ENCODE measurements at regions not wholly inside any gene's neighbourhood (a gene's known extent, or its start where the extent isn't known, plus 50 kb on each side); places are given as distances from the start of the nearest gene placed in this dataset.

DNA sequence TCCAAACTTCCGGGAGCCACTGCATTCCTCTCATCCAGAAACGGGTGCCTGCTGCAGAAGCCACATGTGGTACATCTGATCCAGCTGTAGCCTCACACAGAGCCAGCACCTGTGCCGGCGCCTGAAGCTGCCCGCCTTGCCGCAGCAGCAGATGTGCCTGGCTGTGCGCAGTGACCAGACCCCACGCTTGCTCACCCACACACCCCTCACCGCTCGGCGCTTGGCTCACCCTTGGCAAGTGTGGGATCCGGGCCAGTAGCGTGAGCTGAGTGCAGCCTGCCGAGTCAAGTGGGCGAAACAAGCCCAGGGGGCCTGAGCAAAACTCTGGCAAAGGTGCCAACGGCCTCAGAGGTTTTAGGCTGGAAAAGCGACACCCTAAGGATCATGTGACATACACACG, 220.1 kb upstream of the TMEFF2 start:
- TF ChIP-seq EZH2phosphoT487 (IDR thresholded peaks at IDR 0.05; ENCODE audit: borderline replicate concordance): no peak
- TF ChIP-seq, protein P1, sequence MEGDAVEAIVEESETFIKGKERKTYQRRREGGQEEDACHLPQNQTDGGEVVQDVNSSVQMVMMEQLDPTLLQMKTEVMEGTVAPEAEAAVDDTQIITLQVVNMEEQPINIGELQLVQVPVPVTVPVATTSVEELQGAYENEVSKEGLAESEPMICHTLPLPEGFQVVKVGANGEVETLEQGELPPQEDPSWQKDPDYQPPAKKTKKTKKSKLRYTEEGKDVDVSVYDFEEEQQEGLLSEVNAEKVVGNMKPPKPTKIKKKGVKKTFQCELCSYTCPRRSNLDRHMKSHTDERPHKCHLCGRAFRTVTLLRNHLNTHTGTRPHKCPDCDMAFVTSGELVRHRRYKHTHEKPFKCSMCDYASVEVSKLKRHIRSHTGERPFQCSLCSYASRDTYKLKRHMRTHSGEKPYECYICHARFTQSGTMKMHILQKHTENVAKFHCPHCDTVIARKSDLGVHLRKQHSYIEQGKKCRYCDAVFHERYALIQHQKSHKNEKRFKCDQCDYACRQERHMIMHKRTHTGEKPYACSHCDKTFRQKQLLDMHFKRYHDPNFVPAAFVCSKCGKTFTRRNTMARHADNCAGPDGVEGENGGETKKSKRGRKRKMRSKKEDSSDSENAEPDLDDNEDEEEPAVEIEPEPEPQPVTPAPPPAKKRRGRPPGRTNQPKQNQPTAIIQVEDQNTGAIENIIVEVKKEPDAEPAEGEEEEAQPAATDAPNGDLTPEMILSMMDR (conservative IDR thresholded peaks at IDR 0.05; ENCODE audit: low read length): no peak
